K562 (cell line): ENCODE measurements at regions not wholly inside any gene's neighbourhood (a gene's known extent, or its start where the extent isn't known, plus 50 kb on each side); places are given as distances from the start of the nearest gene placed in this dataset.

Source experiments
- BRCA1 ChIP-seq, 2 experiments: fragments of 450-650 bp in 1 of 2; sonication (generic) in 1 of 2; formaldehyde crosslinking in 1 of 2; IDR thresholded peaks; 2 replicates each; pipeline versions ENCODE4 v1.5.0 to v1.6.1; 2017 to 2020; ENCODE audit warnings: mild to moderate bottlenecking in 1 of 2, missing genetic modification reagents in 1 of 2
- CTCF ChIP-seq, 3 experiments: IDR thresholded peaks in 2 of 3; conservative IDR thresholded peaks in 1 of 3; 2 replicates each; pipeline ENCODE4 v1.5.1; 2011 to 2012; ENCODE audit warnings: low read length in 3 of 3, mild to moderate bottlenecking in 3 of 3, control low read depth in 2 of 3, improper control_type of control experiment in 1 of 3, inconsistent platforms in 1 of 3, low read depth in 1 of 3, mixed read lengths in 1 of 3, moderate library complexity in 1 of 3; ENCODE audit not compliant: insufficient read depth in 2 of 3
- ERF ChIP-seq: fragments of 450-650 bp; formaldehyde crosslinking; IDR thresholded peaks from 2 replicates; pipeline ENCODE4 v1.4.0; 2020; ENCODE audit warnings: mild to moderate bottlenecking, mixed read lengths
- FOXM1 ChIP-seq, 2 experiments: fragments of 450-650 bp in 1 of 2; sonication (generic) in 1 of 2; formaldehyde crosslinking in 1 of 2; IDR thresholded peaks; 2 replicates each; pipeline versions ENCODE4 v1.6.1 to v1.9.0; 2017 to 2022; ENCODE audit warnings: low read depth in 2 of 2, mild to moderate bottlenecking in 2 of 2, missing genetic modification reagents in 1 of 2, moderate library complexity in 1 of 2
- RCOR1 ChIP-seq, 2 experiments: IDR thresholded peaks; 2 replicates each; pipeline ENCODE4 v1.6.1; 2012; ENCODE audit warnings: low read depth in 2 of 2, low read length in 2 of 2, borderline replicate concordance in 1 of 2, improper control_type of control experiment in 1 of 2
- SIN3A ChIP-seq, 2 experiments: fragments of 150-350 bp in 1 of 2; IDR thresholded peaks; 2 replicates each; pipeline ENCODE4 v1.6.1; 2011 to 2016; ENCODE audit warnings: borderline replicate concordance in 2 of 2, low read depth in 2 of 2, low read length in 2 of 2, mild to moderate bottlenecking in 2 of 2, moderate library complexity in 2 of 2; ENCODE audit not compliant: control insufficient read depth in 1 of 2
- SMAD3 ChIP-seq: fragments of 450-650 bp; formaldehyde crosslinking; conservative IDR thresholded peaks from 2 replicates; pipeline ENCODE4 v1.4.0; 2020; ENCODE audit warnings: mild to moderate bottlenecking
- YY1 ChIP-seq, 3 experiments: IDR thresholded peaks; 2 replicates each; pipeline ENCODE4 v1.6.1; 2011; ENCODE audit warnings: low read length in 2 of 3, mild to moderate bottlenecking in 2 of 3, moderate library complexity in 2 of 3, borderline replicate concordance in 1 of 3, control low read depth in 1 of 3, low read depth in 1 of 3; ENCODE audit not compliant: insufficient read depth in 3 of 3, insufficient replicate concordance in 2 of 3, control insufficient read depth in 1 of 3, insufficient read length in 1 of 3; ENCODE audit errors: extremely low read depth in 1 of 3
- ZFX ChIP-seq: sonication (generic); formaldehyde crosslinking; IDR thresholded peaks from 2 replicates; pipeline ENCODE4 v1.8.0; 2022; ENCODE audit warnings: mild to moderate bottlenecking, missing genetic modification reagents, moderate library complexity
- ZNF146 ChIP-seq: IDR thresholded peaks from one replicate; pipeline ENCODE4 v1.6.1; 2018; ENCODE audit warnings: missing compliant biosample characterization; ENCODE audit not compliant: unreplicated experiment

GRCh38 chr3:65240366-65240765, 552.6 kb upstream of the ADAMTS9 start:
- no peak for TF ChIP-seq BRCA1 (IDR thresholded peaks at IDR 0.05)
- TF ChIP-seq BRCA1 (CRISPR knock-in tag; IDR thresholded peaks at IDR 0.05) = no peak
- TF ChIP-seq SIN3A (IDR thresholded peaks at IDR 0.05; ENCODE audit: borderline replicate concordance in 2 of 2, control insufficient read depth in 1 of 2, low read depth in 2 of 2, low read length in 2 of 2) = no peak
- TF ChIP-seq ZNF146 (CRISPR knock-in tag) = no peak
- TF ChIP-seq FOXM1 (IDR thresholded peaks at IDR 0.05; ENCODE audit: low read depth) = no peak
- no peak for TF ChIP-seq FOXM1 (CRISPR knock-in tag; IDR thresholded peaks at IDR 0.05; ENCODE audit: low read depth)
- no peak for TF ChIP-seq CTCF (IDR thresholded peaks at IDR 0.05 in 2 of 3, conservative IDR thresholded peaks at IDR 0.05 in 1 of 3; ENCODE audit: insufficient read depth in 2 of 3, low read depth in 1 of 3, low read length in 3 of 3)
- TF ChIP-seq ZFX (CRISPR knock-in tag) = no peak
- no peak for TF ChIP-seq RCOR1 (IDR thresholded peaks at IDR 0.05; ENCODE audit: borderline replicate concordance in 1 of 2, low read depth in 2 of 2, low read length in 2 of 2)
- TF ChIP-seq SMAD3 (CRISPR knock-in tag) = no peak
- TF ChIP-seq YY1 (IDR thresholded peaks at IDR 0.05; ENCODE audit: borderline replicate concordance in 1 of 3, control insufficient read depth in 1 of 3, extremely low read depth in 1 of 3, insufficient read depth in 3 of 3, insufficient read length in 1 of 3, insufficient replicate concordance in 2 of 3, low read depth in 1 of 3, low read length in 2 of 3) = no peak
- TF ChIP-seq ERF (CRISPR knock-in tag) = no peak
